IMR-90 (cell line): ENCODE measurements at regions not wholly inside any gene's neighbourhood (a gene's known extent, or its start where the extent isn't known, plus 50 kb on each side); places are given as distances from the start of the nearest gene placed in this dataset.

Experiments
- ATAC-seq: fragments of 200-7000 bp; cut with Tn5 transposase; 2 replicates; pipeline ENCODE4 v1.9.1; 2020; ENCODE audit warnings: low read depth, mild to moderate bottlenecking, moderate library complexity
- BruUV-seq: library from RNA; stranded (reverse); fragments of 400-500 nt; replicated peaks from 2 replicates; lab custom pipeline; 2021; lab: Mats Ljungman, UMichigan
- CTCF ChIA-PET: fragments of 300-600 bp; formaldehyde crosslinking; extraction: SDS; loops from one replicate; lab custom pipeline; 2021; ENCODE audit warnings: antibody characterized with exemption; lab: Yijun Ruan, JAX
- POLR2A ChIA-PET: fragments of 300-600 bp; sonication (Branson Sonifier 250); formaldehyde crosslinking; loops from one replicate; lab custom pipeline; 2022; ENCODE audit warnings: antibody characterized with exemption; ENCODE audit not compliant: unreplicated experiment; lab: Charles Lee
- DNase-seq: peaks from one replicate; pipeline ENCODE4 v3.0.0; 2013
- H2AFZ ChIP-seq: replicated peaks from 2 replicates; pipeline ENCODE3; 2013; ENCODE audit warnings: low read length, mild to moderate bottlenecking; ENCODE audit not compliant: poor library complexity
- H2AK5ac ChIP-seq: 2 replicates; pipeline ENCODE4 v1.6.1; 2013; ENCODE audit warnings: low read depth, low read length, inconsistent platforms
- H2AK9ac ChIP-seq: replicated peaks from 2 replicates; pipeline ENCODE3; 2013; ENCODE audit warnings: mild to moderate bottlenecking, low read depth, low read length, moderate library complexity; ENCODE audit not compliant: poor library complexity
- H2BK120ac ChIP-seq: 2 replicates; pipeline ENCODE4 v1.6.1; 2013; ENCODE audit warnings: low read depth, low read length, inconsistent platforms
- H2BK15ac ChIP-seq: 3 replicates; pipeline ENCODE4 v1.6.1; 2013; ENCODE audit warnings: low read depth, low read length, inconsistent platforms
- H2BK20ac ChIP-seq: 2 replicates; pipeline ENCODE4 v1.6.1; 2013; ENCODE audit warnings: low read depth, mild to moderate bottlenecking, inconsistent platforms, low read length, moderate library complexity
- H2BK5ac ChIP-seq: 2 replicates; pipeline ENCODE4 v1.6.1; 2013; ENCODE audit warnings: mild to moderate bottlenecking, low read depth, low read length, inconsistent platforms; ENCODE audit not compliant: poor library complexity, severe bottlenecking
- H3K14ac ChIP-seq: replicated peaks from 2 replicates; pipeline ENCODE4 v1.6.1; 2013; ENCODE audit warnings: low read depth, low read length, inconsistent platforms
- H3K18ac ChIP-seq: 2 replicates; pipeline ENCODE4 v1.6.1; 2013; ENCODE audit warnings: low read depth, low read length, control low read depth
- H3K23ac ChIP-seq: 2 replicates; pipeline ENCODE4 v1.6.1; 2013; ENCODE audit warnings: low read depth, low read length, inconsistent platforms
- H3K27ac ChIP-seq: 2 replicates; pipeline ENCODE4 v1.5.1; 2013; ENCODE audit warnings: mild to moderate bottlenecking, control low read depth, low read length; ENCODE audit not compliant: insufficient read depth
- H3K27me3 ChIP-seq: 2 replicates; pipeline ENCODE4 v1.6.1; 2013; ENCODE audit warnings: low read length; ENCODE audit not compliant: control insufficient read depth, insufficient read depth
- H3K36me3 ChIP-seq: 2 replicates; pipeline ENCODE4 v1.6.1; 2013; ENCODE audit warnings: low read length, mixed read lengths; ENCODE audit not compliant: control insufficient read depth, insufficient read depth
- H3K4ac ChIP-seq: 2 replicates; pipeline ENCODE4 v1.6.1; 2013; ENCODE audit warnings: low read depth, low read length, inconsistent platforms
- H3K4me1 ChIP-seq: 2 replicates; pipeline ENCODE4 v1.6.1; 2013; ENCODE audit warnings: low read length, mixed read lengths; ENCODE audit not compliant: control insufficient read depth, insufficient read depth
- H3K4me2 ChIP-seq: 2 replicates; pipeline ENCODE4 v1.6.1; 2013; ENCODE audit warnings: low read depth, mild to moderate bottlenecking, control low read depth, low read length, moderate library complexity
- H3K4me3 ChIP-seq: 2 replicates; pipeline ENCODE4 v1.5.1; 2013; ENCODE audit warnings: low read depth, mild to moderate bottlenecking, control low read depth, low read length, moderate library complexity; ENCODE audit not compliant: insufficient read depth
- H3K56ac ChIP-seq: 2 replicates; pipeline ENCODE4 v1.6.1; 2013; ENCODE audit warnings: low read length, inconsistent platforms; ENCODE audit not compliant: insufficient read depth; ENCODE audit errors: extremely low read depth
- H3K79me1 ChIP-seq, 2 experiments: 2 replicates each; pipeline ENCODE4 v1.6.1; 2013; ENCODE audit warnings: low read length in 2 of 2, inconsistent platforms in 1 of 2, low read depth in 1 of 2
- H3K9ac ChIP-seq: 2 replicates; pipeline ENCODE4 v1.6.1; 2013; ENCODE audit warnings: low read depth, low read length, control low read depth
- H3K9me1 ChIP-seq: 2 replicates; pipeline ENCODE4 v1.6.1; 2013; ENCODE audit warnings: low read length, inconsistent platforms; ENCODE audit not compliant: insufficient read depth
- H3K9me3 ChIP-seq: 2 replicates; pipeline ENCODE4 v1.6.1; 2013; ENCODE audit warnings: low read length; ENCODE audit not compliant: control insufficient read depth, insufficient read depth
- H4K20me1 ChIP-seq: 2 replicates; pipeline ENCODE4 v1.6.1; 2013; ENCODE audit warnings: low read length, inconsistent platforms; ENCODE audit not compliant: insufficient read depth
- H4K5ac ChIP-seq: 2 replicates; pipeline ENCODE4 v1.6.1; 2013; ENCODE audit warnings: mild to moderate bottlenecking, low read depth, low read length, control low read depth
- H4K8ac ChIP-seq, 2 experiments: 2 replicates each; pipeline ENCODE4 v1.6.1; 2013; ENCODE audit warnings: low read depth in 2 of 2, low read length in 2 of 2, control low read depth in 1 of 2, inconsistent platforms in 1 of 2
- H4K91ac ChIP-seq: 2 replicates; pipeline ENCODE4 v1.6.1; 2013; ENCODE audit warnings: low read depth, low read length, inconsistent platforms; ENCODE audit not compliant: insufficient read depth
- BHLHE40 ChIP-seq: fragments of 150-350 bp; IDR thresholded peaks from 2 replicates; pipeline ENCODE4 v1.6.1; 2016; ENCODE audit warnings: mild to moderate bottlenecking, low read depth, low read length
- CEBPB ChIP-seq: IDR thresholded peaks from 2 replicates; pipeline ENCODE4 v1.6.1; 2012; ENCODE audit warnings: low read depth, low read length, improper control_type of control experiment
- CHD1 ChIP-seq: IDR thresholded peaks from 2 replicates; pipeline ENCODE4 v1.6.1; 2012; ENCODE audit warnings: low read depth, low read length, improper control_type of control experiment
- CTCF ChIP-seq: conservative IDR thresholded peaks from 2 replicates; pipeline ENCODE4 v1.5.1; 2012; ENCODE audit warnings: mild to moderate bottlenecking, low read depth, low read length, improper control_type of control experiment
- FOS ChIP-seq: fragments of 150-350 bp; IDR thresholded peaks from 2 replicates; pipeline ENCODE4 v1.6.1; 2016; ENCODE audit warnings: low read depth, low read length
- MAFK ChIP-seq: IDR thresholded peaks from 2 replicates; pipeline ENCODE4 v1.6.1; 2012; ENCODE audit warnings: low read depth, low read length, improper control_type of control experiment
- MAZ ChIP-seq: IDR thresholded peaks from 2 replicates; pipeline ENCODE4 v1.6.1; 2012; ENCODE audit warnings: low read depth, mild to moderate bottlenecking, low read length, improper control_type of control experiment, moderate library complexity, borderline replicate concordance
- MXI1 ChIP-seq: IDR thresholded peaks from 2 replicates; pipeline ENCODE4 v1.6.1; 2012; ENCODE audit warnings: low read depth, mild to moderate bottlenecking, low read length, moderate library complexity, borderline replicate concordance
- NFE2L2 ChIP-seq: fragments of 150-350 bp; IDR thresholded peaks from 2 replicates; pipeline ENCODE4 v1.6.1; 2016; ENCODE audit warnings: low read depth, mild to moderate bottlenecking, low read length
- POLR2A ChIP-seq: IDR thresholded peaks from 2 replicates; pipeline ENCODE4 v1.6.1; 2012; ENCODE audit warnings: mild to moderate bottlenecking, low read depth, low read length
- RAD21 ChIP-seq: IDR thresholded peaks from 2 replicates; pipeline ENCODE4 v1.6.1; 2012; ENCODE audit warnings: low read length, improper control_type of control experiment
- RCOR1 ChIP-seq: IDR thresholded peaks from 2 replicates; pipeline ENCODE4 v1.6.1; 2012; ENCODE audit warnings: mild to moderate bottlenecking, low read length, improper control_type of control experiment; ENCODE audit not compliant: insufficient replicate concordance
- RFX5 ChIP-seq: IDR thresholded peaks from 2 replicates; pipeline ENCODE4 v1.8.0; 2012; ENCODE audit warnings: low read depth, mild to moderate bottlenecking, low read length, moderate library complexity
- SMC3 ChIP-seq: fragments of 150-350 bp; IDR thresholded peaks from 2 replicates; pipeline ENCODE4 v1.6.1; 2016; ENCODE audit warnings: low read depth, mild to moderate bottlenecking, antibody characterized with exemption, low read length, moderate library complexity
- dilution Hi-C: fragments of 300-500 bp; cut with HindIII; formaldehyde crosslinking; loops from one replicate; pipeline ENCODE4 v1.14.3; 2018; ENCODE audit warnings: low sequenced_read_pairs; ENCODE audit not compliant: unreplicated experiment
- in situ Hi-C: fragments of 300-500 bp; cut with MboI; formaldehyde crosslinking; loops from 3 replicates; pipeline ENCODE4 v1.14.3; 2019; ENCODE audit warnings: low sequenced_read_pairs, inconsistent platforms, mixed read lengths
- intact Hi-C: fragments of 100-400 bp; cut with micrococcal nuclease; formaldehyde crosslinking; loops from 2 replicates; pipeline ENCODE4 v1.10.0; 2022
- TF ChIP-seq, protein P1 (sequence below): fragments of 150-350 bp; IDR thresholded peaks from 2 replicates; pipeline ENCODE4 v1.6.1; 2016; ENCODE audit warnings: low read depth, mild to moderate bottlenecking, low read length, moderate library complexity, borderline replicate concordance
- TF ChIP-seq, protein P2 (sequence below): fragments of 150-350 bp; IDR thresholded peaks from 2 replicates; pipeline ENCODE4 v1.6.1; 2017; ENCODE audit warnings: mild to moderate bottlenecking, antibody characterized with exemption, low read length, low read depth

GRCh38 chr4:14362385-14362784, 639.9 kb upstream of the CPEB2 start:
- BruUV-seq = no TSS peak
- no peak overlapping the region for H2BK20ac ChIP-seq
- H4K91ac ChIP-seq = no peak overlapping the region
- H2AK5ac ChIP-seq = no peak overlapping the region
- ATAC-seq = no peak
- H3K27ac ChIP-seq = no peak overlapping the region
- no peaks in the 10 kb centered on the region for H3K9me1 ChIP-seq
- no peak overlapping the region for H2BK120ac ChIP-seq
- H3K4ac ChIP-seq = no peak overlapping the region
- no peaks in the 10 kb centered on the region for H3K9me3 ChIP-seq
- intact Hi-C loops = no loop called here
- H2AK9ac ChIP-seq = no peak overlapping the region
- no peak overlapping the region for H3K4me2 ChIP-seq
- in situ Hi-C loops = no loop called here
- no peak overlapping the region for H2BK15ac ChIP-seq
- dilution Hi-C loops = no loop called here
- H3K14ac ChIP-seq = no peak overlapping the region
- no peaks in the 10 kb centered on the region for H3K36me3 ChIP-seq
- H3K56ac ChIP-seq = no peak overlapping the region
- H3K4me3 ChIP-seq = no peak overlapping the region
- H2AFZ ChIP-seq = no peak overlapping the region
- DNase-seq = no peak
- H4K8ac ChIP-seq = no peak overlapping the region
- H3K79me1 ChIP-seq = no peaks in the 10 kb centered on the region
- H3K18ac ChIP-seq = no peak overlapping the region
- ChIA-PET CTCF (no interaction called here), POLR2A (no interaction called here)
- no peak overlapping the region for H3K23ac ChIP-seq
- no peaks in the 10 kb centered on the region for H3K4me1 ChIP-seq
- TF ChIP-seq MXI1 (no peak), CEBPB (no peak), MAZ (no peak), RCOR1 (no peak), FOS (no peak), MAFK (no peak), BHLHE40 (no peak), CTCF (no peak), RFX5 (no peak), SMC3 (no peak), NFE2L2 (no peak), POLR2A (no peak), RAD21 (no peak), CHD1 (no peak)
- TF ChIP-seq, protein P1, sequence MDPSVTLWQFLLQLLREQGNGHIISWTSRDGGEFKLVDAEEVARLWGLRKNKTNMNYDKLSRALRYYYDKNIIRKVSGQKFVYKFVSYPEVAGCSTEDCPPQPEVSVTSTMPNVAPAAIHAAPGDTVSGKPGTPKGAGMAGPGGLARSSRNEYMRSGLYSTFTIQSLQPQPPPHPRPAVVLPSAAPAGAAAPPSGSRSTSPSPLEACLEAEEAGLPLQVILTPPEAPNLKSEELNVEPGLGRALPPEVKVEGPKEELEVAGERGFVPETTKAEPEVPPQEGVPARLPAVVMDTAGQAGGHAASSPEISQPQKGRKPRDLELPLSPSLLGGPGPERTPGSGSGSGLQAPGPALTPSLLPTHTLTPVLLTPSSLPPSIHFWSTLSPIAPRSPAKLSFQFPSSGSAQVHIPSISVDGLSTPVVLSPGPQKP = no peak
- TF ChIP-seq, protein P2, sequence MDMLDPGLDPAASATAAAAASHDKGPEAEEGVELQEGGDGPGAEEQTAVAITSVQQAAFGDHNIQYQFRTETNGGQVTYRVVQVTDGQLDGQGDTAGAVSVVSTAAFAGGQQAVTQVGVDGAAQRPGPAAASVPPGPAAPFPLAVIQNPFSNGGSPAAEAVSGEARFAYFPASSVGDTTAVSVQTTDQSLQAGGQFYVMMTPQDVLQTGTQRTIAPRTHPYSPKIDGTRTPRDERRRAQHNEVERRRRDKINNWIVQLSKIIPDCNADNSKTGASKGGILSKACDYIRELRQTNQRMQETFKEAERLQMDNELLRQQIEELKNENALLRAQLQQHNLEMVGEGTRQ = no peak
- no peak overlapping the region for H4K5ac ChIP-seq
- no peaks in the 10 kb centered on the region for H3K27me3 ChIP-seq
- H2BK5ac ChIP-seq = no peak overlapping the region
- no peaks in the 10 kb centered on the region for H4K20me1 ChIP-seq
- no peak overlapping the region for H3K9ac ChIP-seq
